Osteocyte (in vitro differentiated cells): ENCODE measurements at regions not wholly inside any gene's neighbourhood (a gene's known extent, or its start where the extent isn't known, plus 50 kb on each side); places are given as distances from the start of the nearest gene placed in this dataset.

Experiments
- DNase-seq: peaks from one replicate; pipeline ENCODE4 v3.0.0; 2021; ENCODE audit warnings: mixed read lengths; ENCODE audit not compliant: unreplicated experiment; ENCODE audit errors: extremely low spot score
- H3K27ac Mint-ChIP-seq: one replicate; pipeline ENCODE4 v1.8.0; 2021; ENCODE audit warnings: mild to moderate bottlenecking, mixed read lengths; ENCODE audit not compliant: unreplicated experiment
- H3K27me3 Mint-ChIP-seq: one replicate; pipeline ENCODE4 v1.8.0; 2021; ENCODE audit warnings: mixed read lengths; ENCODE audit not compliant: unreplicated experiment
- H3K36me3 Mint-ChIP-seq: one replicate; pipeline ENCODE4 v1.8.0; 2021; ENCODE audit warnings: mixed read lengths; ENCODE audit not compliant: unreplicated experiment
- H3K4me1 Mint-ChIP-seq: one replicate; pipeline ENCODE4 v1.8.0; 2021; ENCODE audit warnings: mixed read lengths; ENCODE audit not compliant: unreplicated experiment
- H3K4me3 Mint-ChIP-seq: one replicate; pipeline ENCODE4 v1.8.0; 2021; ENCODE audit warnings: mild to moderate bottlenecking, moderate library complexity, mixed read lengths; ENCODE audit not compliant: unreplicated experiment
- H3K9me3 Mint-ChIP-seq: one replicate; pipeline ENCODE4 v1.8.0; 2021; ENCODE audit warnings: mixed read lengths; ENCODE audit not compliant: unreplicated experiment
- CTCF ChIP-seq: fragments of 200-600 bp; sonication (generic); IDR thresholded peaks from 2 replicates; pipeline ENCODE4 v1.5.0; 2021; ENCODE audit warnings: antibody characterized with exemption, mild to moderate bottlenecking, moderate library complexity

GRCh38 chr18:39519741-39520140 is 1954.1 kb upstream of the CELF4 start:
- Mint-ChIP-seq H3K9me3 (peaks cover 3% of the 10 kb centered on the region), H3K4me3 (no peak overlapping the region), H3K4me1 (no peaks in the 10 kb centered on the region), H3K27ac (no peak overlapping the region), H3K36me3 (no peaks in the 10 kb centered on the region), H3K27me3 (peaks cover 3% of the 10 kb centered on the region)
- TF ChIP-seq CTCF: no peak
- no peak for DNase-seq

GRCh38 chr18:39515299-39515698 is 1949.7 kb upstream of the CELF4 start:
- Mint-ChIP-seq H3K36me3 (no peaks in the 10 kb centered on the region), H3K27ac (no peak overlapping the region), H3K27me3 (peaks cover 3% of the 10 kb centered on the region), H3K4me1 (no peaks in the 10 kb centered on the region), H3K9me3 (no peaks in the 10 kb centered on the region), H3K4me3 (no peak overlapping the region)
- no peak for DNase-seq
- no peak for TF ChIP-seq CTCF

- no peaks in the 10 kb centered on the region for H3K9me3 Mint-ChIP-seq
- no peaks in the 10 kb centered on the region for H3K27me3 Mint-ChIP-seq
- TF ChIP-seq CTCF: no peak
- H3K36me3 Mint-ChIP-seq: no peaks in the 10 kb centered on the region
- no peak overlapping the region for H3K4me3 Mint-ChIP-seq
- no peaks in the 10 kb centered on the region for H3K4me1 Mint-ChIP-seq
- H3K27ac Mint-ChIP-seq: no peak overlapping the region
- no peak for DNase-seq
Observed at GRCh38 chr18:39513186-39513585, 1947.6 kb upstream of the CELF4 start.

- Mint-ChIP-seq H3K4me3 (no peak overlapping the region), H3K4me1 (no peaks in the 10 kb centered on the region), H3K27me3 (no peaks in the 10 kb centered on the region), H3K9me3 (no peaks in the 10 kb centered on the region), H3K36me3 (no peaks in the 10 kb centered on the region), H3K27ac (no peak overlapping the region)
- no peak for TF ChIP-seq CTCF
- DNase-seq: no peak
Observed at GRCh38 chr18:39506581-39507330, 1941.2 kb upstream of the CELF4 start.

- Mint-ChIP-seq H3K9me3 (peaks cover 14% of the 10 kb centered on the region), H3K4me1 (no peaks in the 10 kb centered on the region), H3K4me3 (no peak overlapping the region), H3K27me3 (no peaks in the 10 kb centered on the region), H3K36me3 (no peaks in the 10 kb centered on the region), H3K27ac (no peak overlapping the region)
- DNase-seq: no peak
- no peak for TF ChIP-seq CTCF
Observed at GRCh38 chr18:39500306-39500705, 1934.7 kb upstream of the CELF4 start.
